ENCODE measurements at regions not wholly inside any gene's neighbourhood (a gene's known extent, or its start where the extent isn't known, plus 50 kb on each side); places are given as distances from the start of the nearest gene placed in this dataset.

DNA sequence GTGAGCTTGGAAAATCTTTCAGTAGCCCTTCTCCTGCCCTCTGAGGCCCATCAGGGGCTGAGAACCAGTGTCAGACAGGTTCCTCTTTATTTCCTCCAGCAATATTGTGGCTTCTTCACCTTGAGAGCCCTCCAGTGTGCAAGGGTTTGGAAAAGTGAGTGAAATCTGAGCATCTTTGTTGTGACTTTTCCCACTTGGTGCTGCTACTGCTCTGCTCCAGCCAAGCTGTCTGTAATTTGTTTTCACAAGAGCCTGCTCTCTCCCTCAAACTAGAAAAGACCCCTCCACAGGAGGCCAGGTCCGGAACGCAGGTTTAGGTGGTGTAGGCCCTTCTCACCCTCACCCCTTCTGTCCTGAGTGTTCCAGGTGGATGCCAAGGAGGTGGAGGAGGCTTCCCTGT is 57.4 kb upstream of the SPRY4 start:
- no peaks in the 10 kb centered on the region for H3K27me3 ChIP-seq (replicated peaks; ENCODE audit: insufficient read depth)
- WGBS = 91% methylated on average over 2 of the region's 2 CpGs
- intact Hi-C loops (cut with DNase I) = no loop called here

DNA sequence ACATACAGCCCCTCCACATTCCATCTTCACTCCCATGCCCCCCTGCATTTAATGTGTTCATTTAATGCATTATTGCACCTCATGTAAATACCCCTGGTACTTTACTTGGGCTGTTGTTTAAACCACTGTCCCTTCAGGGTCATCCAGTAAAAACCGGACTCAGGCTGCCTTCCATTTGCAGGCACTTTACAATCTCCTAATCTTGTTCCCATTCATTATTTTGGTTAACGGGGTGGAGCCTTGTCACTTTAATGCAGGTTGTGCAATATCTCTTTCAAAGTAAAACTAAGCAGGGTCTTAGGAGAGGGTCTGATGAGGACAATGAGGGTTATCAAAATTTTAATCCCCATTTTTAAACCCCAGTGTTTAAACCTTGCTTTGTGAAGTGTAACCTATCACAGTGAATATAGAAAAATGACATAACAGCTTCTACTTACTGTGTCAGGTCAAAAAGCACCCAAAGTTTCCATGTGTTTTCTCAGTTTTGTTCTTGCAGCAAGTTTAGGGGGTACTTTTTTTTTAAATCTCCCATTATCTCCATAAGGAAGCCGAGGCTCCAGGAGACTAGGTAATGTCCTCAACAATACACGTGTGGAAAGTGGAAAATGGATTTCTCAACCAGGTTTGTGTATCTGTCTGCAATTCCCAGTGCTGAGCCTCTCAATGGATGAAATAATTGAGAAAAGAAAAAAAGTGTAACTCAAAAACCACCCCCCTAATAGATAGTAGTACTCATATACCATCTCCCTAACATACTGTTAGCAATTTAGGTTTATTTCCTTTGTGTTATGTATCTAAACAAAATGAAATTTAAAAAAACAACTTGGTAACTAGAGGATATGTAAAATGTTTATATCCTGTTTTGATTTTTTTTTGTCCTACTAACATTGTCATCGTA is 54.2 kb upstream of the SPRY4 start:
- WGBS = 61% methylated on average over 5 of the region's 5 CpGs
- DNase-seq (ENCODE audit: low spot score) = no peak
- no peak overlapping the region for H3K27ac ChIP-seq
- H3K4me1 ChIP-seq (replicated peaks) = no peaks in the 10 kb centered on the region
- no peak overlapping the region for H3K4me3 ChIP-seq
- intact Hi-C loops (cut with DNase I) = no loop called here
- H3K9me3 ChIP-seq = no peaks in the 10 kb centered on the region
- no peaks in the 10 kb centered on the region for H3K36me3 ChIP-seq
- no peaks in the 10 kb centered on the region for H3K27me3 ChIP-seq (replicated peaks; ENCODE audit: insufficient read depth)
- TF ChIP-seq POLR2A (IDR thresholded peaks at IDR 0.05) = no peak
- no peak for TF ChIP-seq POLR2AphosphoS5 (IDR thresholded peaks at IDR 0.05)
- TF ChIP-seq, protein P1, sequence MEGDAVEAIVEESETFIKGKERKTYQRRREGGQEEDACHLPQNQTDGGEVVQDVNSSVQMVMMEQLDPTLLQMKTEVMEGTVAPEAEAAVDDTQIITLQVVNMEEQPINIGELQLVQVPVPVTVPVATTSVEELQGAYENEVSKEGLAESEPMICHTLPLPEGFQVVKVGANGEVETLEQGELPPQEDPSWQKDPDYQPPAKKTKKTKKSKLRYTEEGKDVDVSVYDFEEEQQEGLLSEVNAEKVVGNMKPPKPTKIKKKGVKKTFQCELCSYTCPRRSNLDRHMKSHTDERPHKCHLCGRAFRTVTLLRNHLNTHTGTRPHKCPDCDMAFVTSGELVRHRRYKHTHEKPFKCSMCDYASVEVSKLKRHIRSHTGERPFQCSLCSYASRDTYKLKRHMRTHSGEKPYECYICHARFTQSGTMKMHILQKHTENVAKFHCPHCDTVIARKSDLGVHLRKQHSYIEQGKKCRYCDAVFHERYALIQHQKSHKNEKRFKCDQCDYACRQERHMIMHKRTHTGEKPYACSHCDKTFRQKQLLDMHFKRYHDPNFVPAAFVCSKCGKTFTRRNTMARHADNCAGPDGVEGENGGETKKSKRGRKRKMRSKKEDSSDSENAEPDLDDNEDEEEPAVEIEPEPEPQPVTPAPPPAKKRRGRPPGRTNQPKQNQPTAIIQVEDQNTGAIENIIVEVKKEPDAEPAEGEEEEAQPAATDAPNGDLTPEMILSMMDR (IDR thresholded peaks at IDR 0.05) = no peak

More for the DNA sequence above, 57.4 kb upstream of the SPRY4 start:
- Histone ChIP-seq H3K9me3 (no peaks in the 10 kb centered on the region), H3K27ac (no peak overlapping the region), H3K4me1 (replicated peaks) (no peaks in the 10 kb centered on the region), H3K36me3 (no peaks in the 10 kb centered on the region), H3K4me3 (no peak overlapping the region)
- TF ChIP-seq POLR2AphosphoS5 (IDR thresholded peaks at IDR 0.05) = no peak
- TF ChIP-seq, protein P1 (IDR thresholded peaks at IDR 0.05) = no peak
- no peak for DNase-seq (ENCODE audit: low spot score)

DNA sequence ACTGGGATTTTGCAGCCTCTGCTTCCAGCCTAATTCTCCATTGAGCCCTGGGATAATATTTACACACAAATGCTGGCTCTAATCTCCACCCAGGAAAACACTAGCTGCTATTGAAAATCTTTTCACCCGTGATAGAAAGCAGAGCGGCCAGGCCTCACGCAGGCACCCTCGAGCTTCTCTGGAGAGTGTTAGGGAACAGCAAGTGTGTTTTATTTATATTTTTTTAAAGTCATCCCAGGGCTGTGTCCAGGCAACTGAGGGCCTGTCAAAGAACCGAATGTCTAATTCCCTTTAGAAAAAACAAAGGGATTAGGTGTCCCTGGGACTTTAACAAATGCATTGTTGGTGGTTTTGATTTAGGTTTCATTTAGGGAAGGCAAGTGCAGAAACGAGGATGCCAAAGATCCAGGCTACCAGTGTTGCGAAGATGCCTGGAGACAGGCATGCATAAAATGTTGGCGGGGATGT is 51.2 kb upstream of the SPRY4 start:
- TF ChIP-seq POLR2A (IDR thresholded peaks at IDR 0.05) (no peak), POLR2AphosphoS5 (IDR thresholded peaks at IDR 0.05) (no peak)
- TF ChIP-seq, protein P1 (IDR thresholded peaks at IDR 0.05) = no peak
- intact Hi-C loops (cut with DNase I) = no loop called here
- WGBS = 70% methylated on average over 8 of the region's 8 CpGs
- Histone ChIP-seq H3K36me3 (no peaks in the 10 kb centered on the region), H3K27ac (no peak overlapping the region), H3K27me3 (replicated peaks; ENCODE audit: insufficient read depth) (no peaks in the 10 kb centered on the region), H3K9me3 (no peaks in the 10 kb centered on the region), H3K4me1 (replicated peaks) (no peaks in the 10 kb centered on the region), H3K4me3 (no peak overlapping the region)
- no peak for DNase-seq (ENCODE audit: low spot score)
